Endothelial cell of umbilical vein (primary cell): ENCODE measurements at regions not wholly inside any gene's neighbourhood (a gene's known extent, or its start where the extent isn't known, plus 50 kb on each side); places are given as distances from the start of the nearest gene placed in this dataset.

ENCODE experiments used
- CTCF ChIP-seq, 2 donors: IDR thresholded peaks; 1 replicate in 1 of 2; 2 replicates in 1 of 2; pipeline ENCODE4 v1.5.1; 2011; ENCODE audit warnings: low read length in 2 of 2, mild to moderate bottlenecking in 2 of 2, moderate library complexity in 2 of 2, control low read depth in 1 of 2, inconsistent platforms in 1 of 2, low read depth in 1 of 2; ENCODE audit not compliant: insufficient read depth in 1 of 2; ENCODE audit errors: extremely low read depth in 1 of 2
- EZH2 ChIP-seq: IDR thresholded peaks from 2 replicates; pipeline ENCODE4 v1.6.1; 2012; ENCODE audit warnings: borderline replicate concordance, low read depth, mild to moderate bottlenecking, moderate library complexity, low read length, inconsistent platforms; ENCODE audit not compliant: severe bottlenecking
- FOS ChIP-seq: IDR thresholded peaks from 2 replicates; pipeline ENCODE4 v1.6.1; 2011; ENCODE audit warnings: mild to moderate bottlenecking, low read length, moderate library complexity, borderline replicate concordance; ENCODE audit not compliant: insufficient read depth
- GATA2 ChIP-seq: IDR thresholded peaks from 2 replicates; pipeline ENCODE4 v1.7.0; 2011; ENCODE audit warnings: low read depth, mild to moderate bottlenecking, moderate library complexity, mixed read lengths, low read length; ENCODE audit not compliant: insufficient read length, insufficient read depth
- JUN ChIP-seq: IDR thresholded peaks from 2 replicates; pipeline ENCODE4 v1.6.1; 2011; ENCODE audit warnings: borderline replicate concordance, low read depth; ENCODE audit not compliant: insufficient read length, insufficient read depth
- MAX ChIP-seq: IDR thresholded peaks from 2 replicates; pipeline ENCODE4 v1.6.1; 2011; ENCODE audit not compliant: insufficient read depth, insufficient read length
- MYC ChIP-seq: IDR thresholded peaks from one replicate; pipeline ENCODE4 v1.6.1; 2011; ENCODE audit warnings: mild to moderate bottlenecking, low read depth, low read length
- POLR2A ChIP-seq: IDR thresholded peaks from 2 replicates; pipeline ENCODE4 v1.6.1; 2012; ENCODE audit warnings: low read depth, mild to moderate bottlenecking, control low read depth, low read length
- POLR2AphosphoS5 ChIP-seq: IDR thresholded peaks from 2 replicates; pipeline ENCODE4 v1.6.1; 2012; ENCODE audit warnings: low read depth, mild to moderate bottlenecking, control low read depth, low read length, moderate library complexity; ENCODE audit not compliant: insufficient read depth

GRCh38 chr7:86437951-86438450 is 205.7 kb upstream of the GRM3 start:
- no peak for TF ChIP-seq CTCF (IDR thresholded peaks at IDR 0.05; ENCODE audit: extremely low read depth in 1 of 2, insufficient read depth in 1 of 2, low read depth in 1 of 2, low read length in 2 of 2)
- TF ChIP-seq FOS, result no peak
- TF ChIP-seq EZH2, result no peak
- TF ChIP-seq POLR2A, result no peak
- TF ChIP-seq POLR2AphosphoS5, result no peak
- no peak for TF ChIP-seq MAX
- TF ChIP-seq MYC, result no peak
- no peak for TF ChIP-seq GATA2
- no peak for TF ChIP-seq JUN
